Stomach smooth muscle (tissue), 2 donors: ENCODE measurements at regions not wholly inside any gene's neighbourhood (a gene's known extent, or its start where the extent isn't known, plus 50 kb on each side); places are given as distances from the start of the nearest gene placed in this dataset.
A peak's percentile ranks its signal among the peaks of the same experiment; 100 is the strongest.

Experiments
- H3K27ac ChIP-seq: one replicate; pipeline ENCODE4 v1.7.0; 2013; ENCODE audit warnings: mild to moderate bottlenecking, low read length, inconsistent platforms
- H3K27me3 ChIP-seq, 2 donors: one replicate each; pipeline ENCODE4 v1.7.0; 2013; ENCODE audit warnings: low read length in 2 of 2; ENCODE audit not compliant: insufficient read depth in 2 of 2, control insufficient read depth in 1 of 2
- H3K36me3 ChIP-seq, 2 donors: one replicate each; pipeline ENCODE4 v1.7.0; 2013; ENCODE audit warnings: low read length in 2 of 2; ENCODE audit not compliant: control insufficient read depth in 2 of 2, insufficient read depth in 2 of 2
- H3K4me1 ChIP-seq: one replicate; pipeline ENCODE4 v1.7.0; 2013; ENCODE audit warnings: low read length; ENCODE audit not compliant: control insufficient read depth, insufficient read depth
- H3K4me3 ChIP-seq, 2 donors: one replicate each; pipeline ENCODE4 v1.7.0; 2013; ENCODE audit warnings: low read length in 2 of 2
- H3K9ac ChIP-seq, 2 donors: one replicate each; pipeline ENCODE4 v1.7.0; 2013; ENCODE audit warnings: low read length in 2 of 2, mild to moderate bottlenecking in 1 of 2
- H3K9me3 ChIP-seq, 2 donors: one replicate each; pipeline ENCODE4 v1.7.0; 2013; ENCODE audit warnings: low read length in 2 of 2; ENCODE audit not compliant: control insufficient read depth in 2 of 2
- donor health status: healthy.
- donor health status: Pancreatic carcinoma.

- Histone ChIP-seq H3K4me1 (no peaks in the 10 kb centered on the region), H3K9me3 (no peaks in the 10 kb centered on the region), H3K4me3 (no peak overlapping the region), H3K27ac (no peak overlapping the region), H3K36me3 (no peaks in the 10 kb centered on the region), H3K9ac (no peak overlapping the region), H3K27me3 (no peaks in the 10 kb centered on the region)
Measured at GRCh38 chr7:148950806-148951205, 66.7 kb upstream of the EZH2 start.

DNA sequence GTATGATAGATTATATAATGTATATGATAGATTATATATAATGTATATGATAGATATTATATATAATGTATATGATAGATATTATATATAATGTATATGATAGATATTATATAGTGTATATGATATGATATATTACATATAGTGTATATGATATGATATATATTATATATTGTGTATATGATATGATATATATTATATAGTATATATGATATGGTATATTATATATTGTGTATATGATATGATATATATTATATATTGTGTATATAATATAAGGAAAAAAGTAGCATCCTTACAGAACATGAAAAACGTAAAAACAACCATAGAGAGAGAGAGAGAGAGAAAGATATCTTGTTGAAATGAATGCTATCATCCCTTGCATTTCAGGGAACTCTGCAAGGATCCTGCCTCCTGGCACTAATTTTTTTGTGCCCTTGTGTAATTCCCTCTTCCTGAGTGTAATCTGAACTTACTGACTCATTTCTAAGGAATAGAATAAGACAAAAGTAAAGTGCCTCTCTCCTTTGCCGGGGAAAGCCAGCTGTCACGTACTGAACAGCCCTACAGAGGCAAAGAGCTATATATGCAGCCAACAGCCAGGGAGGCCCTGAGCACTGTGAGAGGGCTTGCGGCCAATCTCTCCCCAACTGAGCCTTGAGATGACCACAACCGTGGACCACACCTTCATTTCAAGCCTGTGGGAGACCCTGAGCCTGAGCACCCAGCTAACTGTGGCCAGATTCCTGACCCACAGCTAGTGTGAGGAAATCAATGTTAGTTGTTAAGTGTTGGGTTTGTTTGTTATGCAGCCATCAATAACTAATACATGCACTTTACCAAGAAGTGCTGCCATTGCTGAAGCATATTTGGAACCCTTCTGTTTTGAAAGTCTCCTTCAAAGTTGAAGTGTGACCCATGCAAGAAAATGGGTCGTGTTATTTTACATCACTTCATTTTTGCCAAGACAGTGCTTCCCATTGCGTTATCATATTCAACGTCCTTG lies 61.1 kb upstream of the EZH2 start:
- Histone ChIP-seq H3K27me3 (no peaks in the 10 kb centered on the region), H3K4me1 (peaks cover 5% of the 10 kb centered on the region), H3K4me3 (no peak overlapping the region), H3K36me3 (no peaks in the 10 kb centered on the region), H3K9me3 (no peaks in the 10 kb centered on the region), H3K9ac (no peak overlapping the region), H3K27ac (no peak overlapping the region)

- Histone ChIP-seq H3K9ac (peak overlapping the region; percentile 77 to 82), H3K4me3 (peak overlapping the region; percentile 59 to 90), H3K4me1 (peaks cover 5% of the 10 kb centered on the region)
Measured at GRCh38 chr7:148941598-148942275, 57.6 kb upstream of the EZH2 start.

GRCh38 chr7:148940702-148941597 lies 56.9 kb upstream of the EZH2 start:
- H3K27ac ChIP-seq = peak overlapping the region; percentile 80
- H3K4me3 ChIP-seq = peak overlapping the region; percentile 59 to 90
- H3K9me3 ChIP-seq = no peaks in the 10 kb centered on the region
- no peaks in the 10 kb centered on the region for H3K27me3 ChIP-seq
- H3K36me3 ChIP-seq = no peaks in the 10 kb centered on the region
- H3K4me1 ChIP-seq = peaks cover 5% of the 10 kb centered on the region
- peak overlapping the region; percentile 77 to 82 for H3K9ac ChIP-seq

More at GRCh38 chr7:148941598-148942275, 57.6 kb upstream of the EZH2 start:
- H3K27me3 ChIP-seq = no peaks in the 10 kb centered on the region
- H3K36me3 ChIP-seq = no peaks in the 10 kb centered on the region
- H3K9me3 ChIP-seq = no peaks in the 10 kb centered on the region
- peak overlapping the region; percentile 80 for H3K27ac ChIP-seq

DNA sequence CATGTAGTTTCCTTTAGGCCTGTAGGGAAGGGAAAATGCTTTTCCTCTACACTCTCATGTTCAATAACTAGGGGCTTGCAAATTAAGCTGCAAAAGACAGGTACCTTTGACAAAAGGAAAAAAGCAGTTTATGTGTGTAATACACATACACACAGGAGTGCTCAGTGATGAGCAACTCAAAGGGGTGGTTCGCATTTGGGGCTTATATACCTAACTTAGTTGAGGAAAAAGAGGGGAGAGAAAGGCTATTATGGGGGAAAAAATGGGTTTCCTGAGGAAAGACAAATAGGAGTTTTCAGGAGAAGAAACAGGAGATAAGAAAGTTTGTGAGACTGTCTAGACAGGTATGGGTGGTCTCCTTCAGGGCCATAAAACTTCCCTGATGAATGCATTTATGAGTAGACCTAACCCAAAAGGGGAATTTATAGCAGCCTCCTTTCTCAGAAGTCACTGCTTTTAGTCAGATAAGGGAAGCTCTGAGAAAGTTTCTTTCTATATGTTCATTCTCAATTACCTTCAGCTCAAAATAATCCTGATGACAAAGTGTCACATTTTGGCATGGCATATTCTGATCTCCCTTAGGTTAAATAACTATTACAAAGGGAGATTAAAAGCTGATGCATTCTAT lies 55.2 kb upstream of the EZH2 start:
- peaks cover 5% of the 10 kb centered on the region for H3K4me1 ChIP-seq
- no peak overlapping the region for H3K4me3 ChIP-seq
- no peaks in the 10 kb centered on the region for H3K27me3 ChIP-seq
- H3K36me3 ChIP-seq = no peaks in the 10 kb centered on the region
- H3K27ac ChIP-seq = no peak overlapping the region
- no peak overlapping the region for H3K9ac ChIP-seq
- H3K9me3 ChIP-seq = no peaks in the 10 kb centered on the region

DNA sequence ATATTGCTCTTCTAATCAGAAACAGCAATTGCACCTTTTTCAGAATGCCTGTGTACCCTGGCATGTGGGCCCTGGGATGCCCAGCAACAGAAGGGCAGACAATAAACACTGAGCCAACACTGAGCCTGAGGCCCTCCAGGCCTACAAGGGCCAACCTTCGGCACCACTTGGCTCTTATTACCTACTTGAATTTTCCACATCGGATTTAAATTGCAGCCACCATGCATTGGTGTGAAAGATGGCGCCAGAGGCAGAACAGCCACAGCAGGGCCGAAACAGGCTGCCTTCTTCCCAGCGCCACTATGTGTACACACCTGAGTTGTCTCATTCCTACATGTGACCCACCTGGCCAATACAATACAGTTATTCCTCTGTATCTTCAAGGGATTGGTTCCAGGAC lies 51.4 kb upstream of the EZH2 start:
- Histone ChIP-seq H3K9ac (no peak overlapping the region), H3K36me3 (no peaks in the 10 kb centered on the region), H3K4me3 (no peak overlapping the region), H3K27me3 (no peaks in the 10 kb centered on the region), H3K4me1 (no peaks in the 10 kb centered on the region), H3K27ac (no peak overlapping the region), H3K9me3 (no peaks in the 10 kb centered on the region)
